ENCODE measurements at regions not wholly inside any gene's neighbourhood (a gene's known extent, or its start where the extent isn't known, plus 50 kb on each side); places are given as distances from the start of the nearest gene placed in this dataset.

DNA sequence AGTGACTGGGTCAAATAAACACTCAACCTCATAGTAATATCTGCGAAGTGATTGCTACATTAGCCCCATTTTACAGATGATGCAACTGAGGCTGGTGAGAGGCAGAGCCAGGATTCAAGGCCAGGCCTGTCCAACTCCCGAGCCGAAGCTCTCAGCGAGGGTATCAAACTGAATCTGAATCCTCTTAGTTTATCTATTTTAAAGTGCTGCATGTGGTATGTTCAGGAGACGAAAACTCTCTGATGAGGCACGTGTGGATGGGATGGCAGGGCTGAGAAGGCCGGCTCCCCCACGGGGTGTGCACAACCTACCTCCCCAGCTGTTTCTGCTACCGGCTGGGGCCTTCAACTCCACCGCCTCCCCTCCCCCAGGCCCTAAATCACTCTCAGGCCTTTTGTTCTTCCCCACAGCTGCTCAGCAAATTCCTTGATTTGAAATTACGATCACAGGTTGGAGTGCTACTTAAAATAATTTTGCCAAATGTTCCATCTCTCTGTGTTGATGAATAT, 171.8 kb downstream of the TOMM20 start (continued):
- TF ChIP-seq PLSCR1 (CRISPR knock-in tag; IDR thresholded peaks at IDR 0.05; ENCODE audit: borderline replicate concordance) (no peak), ZNF530 (CRISPR knock-in tag; IDR thresholded peaks at IDR 0.05; ENCODE audit: low read depth) (no peak), XBP1 (CRISPR knock-in tag; IDR thresholded peaks at IDR 0.05) (no peak), PLRG1 (conservative IDR thresholded peaks at IDR 0.05) (no peak), ZNF350 (CRISPR knock-in tag; IDR thresholded peaks at IDR 0.05; ENCODE audit: borderline replicate concordance, low read depth) (no peak), ZFP82 (CRISPR knock-in tag; IDR thresholded peaks at IDR 0.05; ENCODE audit: borderline replicate concordance) (no peak), NR3C1 (CRISPR knock-in tag; IDR thresholded peaks at IDR 0.05) (no peak), ZNF772 (CRISPR knock-in tag; IDR thresholded peaks at IDR 0.05) (no peak), GTF3A (CRISPR knock-in tag; conservative IDR thresholded peaks at IDR 0.05) (no peak), KDM2A (CRISPR knock-in tag; IDR thresholded peaks at IDR 0.05; ENCODE audit: borderline replicate concordance, low read depth) (0 out of 2 replicates have a peak, but pooled peaks have one; percentile 25), MEF2D (CRISPR knock-in tag; IDR thresholded peaks at IDR 0.05) (no peak), ARID5B (CRISPR knock-in tag; IDR thresholded peaks at IDR 0.05) (no peak), HOXA5 (CRISPR knock-in tag; IDR thresholded peaks at IDR 0.05) (no peak), SOX13 (IDR thresholded peaks at IDR 0.05) (no peak), SOX13 (CRISPR knock-in tag; conservative IDR thresholded peaks at IDR 0.05 in 1 of 2, IDR thresholded peaks at IDR 0.05 in 1 of 2) (no peak), SMC3 (IDR thresholded peaks at IDR 0.05; ENCODE audit: low read length) (no peak), ZNF891 (CRISPR knock-in tag; IDR thresholded peaks at IDR 0.05) (no peak), SRSF1 (optimal IDR thresholded peaks at IDR 0.05; ENCODE audit: low read depth, low read length) (no peak)
- TF ChIP-seq, protein P1, sequence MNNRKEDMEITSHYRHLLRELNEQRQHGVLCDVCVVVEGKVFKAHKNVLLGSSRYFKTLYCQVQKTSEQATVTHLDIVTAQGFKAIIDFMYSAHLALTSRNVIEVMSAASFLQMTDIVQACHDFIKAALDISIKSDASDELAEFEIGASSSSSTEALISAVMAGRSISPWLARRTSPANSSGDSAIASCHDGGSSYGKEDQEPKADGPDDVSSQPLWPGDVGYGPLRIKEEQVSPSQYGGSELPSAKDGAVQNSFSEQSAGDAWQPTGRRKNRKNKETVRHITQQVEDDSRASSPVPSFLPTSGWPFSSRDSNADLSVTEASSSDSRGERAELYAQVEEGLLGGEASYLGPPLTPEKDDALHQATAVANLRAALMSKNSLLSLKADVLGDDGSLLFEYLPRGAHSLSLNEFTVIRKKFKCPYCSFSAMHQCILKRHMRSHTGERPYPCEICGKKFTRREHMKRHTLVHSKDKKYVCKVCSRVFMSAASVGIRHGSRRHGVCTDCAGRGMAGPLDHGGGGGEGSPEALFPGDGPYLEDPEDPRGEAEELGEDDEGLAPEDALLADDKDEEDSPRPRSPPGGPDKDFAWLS (CRISPR knock-in tag; IDR thresholded peaks at IDR 0.05; ENCODE audit: borderline replicate concordance), result no peak
- TF ChIP-seq, protein P2, sequence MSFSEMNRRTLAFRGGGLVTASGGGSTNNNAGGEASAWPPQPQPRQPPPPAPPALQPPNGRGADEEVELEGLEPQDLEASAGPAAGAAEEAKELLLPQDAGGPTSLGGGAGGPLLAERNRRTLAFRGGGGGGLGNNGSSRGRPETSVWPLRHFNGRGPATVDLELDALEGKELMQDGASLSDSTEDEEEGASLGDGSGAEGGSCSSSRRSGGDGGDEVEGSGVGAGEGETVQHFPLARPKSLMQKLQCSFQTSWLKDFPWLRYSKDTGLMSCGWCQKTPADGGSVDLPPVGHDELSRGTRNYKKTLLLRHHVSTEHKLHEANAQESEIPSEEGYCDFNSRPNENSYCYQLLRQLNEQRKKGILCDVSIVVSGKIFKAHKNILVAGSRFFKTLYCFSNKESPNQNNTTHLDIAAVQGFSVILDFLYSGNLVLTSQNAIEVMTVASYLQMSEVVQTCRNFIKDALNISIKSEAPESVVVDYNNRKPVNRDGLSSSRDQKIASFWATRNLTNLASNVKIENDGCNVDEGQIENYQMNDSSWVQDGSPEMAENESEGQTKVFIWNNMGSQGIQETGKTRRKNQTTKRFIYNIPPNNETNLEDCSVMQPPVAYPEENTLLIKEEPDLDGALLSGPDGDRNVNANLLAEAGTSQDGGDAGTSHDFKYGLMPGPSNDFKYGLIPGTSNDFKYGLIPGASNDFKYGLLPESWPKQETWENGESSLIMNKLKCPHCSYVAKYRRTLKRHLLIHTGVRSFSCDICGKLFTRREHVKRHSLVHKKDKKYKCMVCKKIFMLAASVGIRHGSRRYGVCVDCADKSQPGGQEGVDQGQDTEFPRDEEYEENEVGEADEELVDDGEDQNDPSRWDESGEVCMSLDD (CRISPR knock-in tag; IDR thresholded peaks at IDR 0.05; ENCODE audit: borderline replicate concordance), result 0 out of 2 replicates have a peak, but pooled peaks have one; percentile 3
- TF ChIP-seq, protein P3, sequence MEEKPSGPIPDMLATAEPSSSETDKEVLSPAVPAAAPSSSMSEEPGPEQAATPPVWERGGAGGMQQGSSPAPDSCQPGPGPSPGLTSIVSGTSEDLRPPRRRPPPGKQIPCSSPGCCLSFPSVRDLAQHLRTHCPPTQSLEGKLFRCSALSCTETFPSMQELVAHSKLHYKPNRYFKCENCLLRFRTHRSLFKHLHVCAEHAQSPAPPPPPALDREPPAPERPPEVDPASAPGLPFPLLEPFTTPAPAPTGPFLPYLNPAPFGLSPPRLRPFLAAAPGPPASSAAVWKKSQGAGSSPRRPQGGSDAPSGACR (CRISPR knock-in tag; IDR thresholded peaks at IDR 0.05), result 0 out of 2 replicates have a peak, but pooled peaks have one; percentile 46
